ENCODE measurements at regions not wholly inside any gene's neighbourhood (a gene's known extent, or its start where the extent isn't known, plus 50 kb on each side); places are given as distances from the start of the nearest gene placed in this dataset.

- TF ChIP-seq CTCF (conservative IDR thresholded peaks at IDR 0.05 in 1 of 2, IDR thresholded peaks at IDR 0.05 in 1 of 2; ENCODE audit: extremely low read depth in 1 of 2, insufficient read depth in 1 of 2, low read depth in 1 of 2, low read length in 2 of 2): no peak
- no peak for TF ChIP-seq EZH2 (IDR thresholded peaks at IDR 0.05; ENCODE audit: borderline replicate concordance, low read length)
These were observed 426.2 kb downstream of the BMP2 start for GRCh38 chr20:7193681-7194080.

Data from mammary epithelial cell (primary cell).